ENCODE measurements at regions not wholly inside any gene's neighbourhood (a gene's known extent, or its start where the extent isn't known, plus 50 kb on each side); places are given as distances from the start of the nearest gene placed in this dataset.

GRCh38 chrX:45980726-45981125, 564.5 kb downstream of the ZNF674 start:
- no peak for DNase-seq

DNA sequence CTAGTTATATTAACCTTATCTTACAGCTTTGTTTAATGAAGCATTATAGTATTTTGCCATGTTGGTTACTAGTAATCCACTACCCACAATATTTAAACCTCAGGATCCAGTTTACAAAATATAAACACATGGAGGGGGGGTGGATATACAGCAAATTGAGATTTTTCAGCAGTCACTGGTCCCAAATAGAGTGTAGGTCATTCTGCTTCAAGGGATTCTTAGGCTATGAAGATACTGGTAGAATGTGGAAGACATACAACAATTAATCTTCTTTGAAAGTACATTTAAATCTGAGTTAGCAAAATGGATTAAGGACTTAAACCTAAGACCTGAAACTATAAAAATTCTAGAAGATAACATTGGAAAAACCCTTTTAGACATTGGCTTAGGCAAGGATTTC, 569.6 kb downstream of the ZNF674 start:
- DNase-seq: no peak

DNA sequence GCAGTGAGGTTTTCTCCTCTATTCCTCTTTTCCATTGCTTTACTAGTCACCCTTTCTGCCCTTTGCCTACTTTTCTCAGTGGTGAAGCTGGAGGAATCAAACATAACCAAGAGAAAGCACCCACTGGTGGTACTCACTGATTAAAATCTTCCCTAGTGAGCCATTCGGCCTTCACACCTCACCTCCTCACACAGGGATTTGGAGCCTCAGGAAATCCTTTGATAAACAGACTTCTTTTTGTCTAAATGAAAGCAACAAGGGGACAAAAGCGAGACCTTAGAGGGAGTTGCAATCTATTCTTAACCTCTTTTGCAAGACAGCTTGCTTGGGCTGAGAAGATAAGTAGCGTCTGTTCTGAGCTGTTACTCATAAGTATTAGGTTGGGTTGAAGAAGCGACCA, 572.6 kb downstream of the ZNF674 start:
- no peak for DNase-seq

- DNase-seq: no peak
Observed at GRCh38 chrX:45959567-45959966, 585.7 kb downstream of the ZNF674 start.

DNA sequence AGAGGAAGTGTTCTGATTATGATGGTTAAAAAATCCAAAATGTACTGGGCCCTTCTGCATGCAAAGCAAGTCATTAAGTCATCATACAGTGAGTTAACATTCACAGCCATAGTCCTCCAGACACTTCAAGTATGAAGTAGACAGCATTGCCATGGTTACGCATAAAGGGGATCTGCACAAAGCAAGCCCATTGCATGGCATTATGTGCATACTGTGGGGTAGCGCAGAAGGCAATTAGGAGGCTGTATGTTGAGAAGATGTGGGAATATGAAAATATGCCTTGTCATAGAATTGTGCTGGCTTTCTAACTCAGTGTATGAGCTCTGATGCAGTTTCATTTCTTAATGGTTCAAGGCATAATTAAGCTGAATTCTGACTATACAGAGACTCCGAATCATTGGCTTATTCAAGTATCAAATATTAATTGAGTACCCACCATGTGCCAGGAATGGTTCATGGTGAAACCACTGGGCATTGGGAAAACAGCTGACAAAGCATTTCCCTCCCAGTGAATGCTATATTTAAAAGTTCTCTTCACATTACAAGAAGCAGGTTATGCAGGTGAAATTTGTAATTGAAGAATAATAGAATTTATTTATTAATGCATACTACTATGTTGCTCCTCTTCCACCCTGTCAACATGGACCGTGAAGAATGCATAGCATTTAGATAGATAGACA, 588.9 kb downstream of the ZNF674 start:
- no peak for DNase-seq

DNA sequence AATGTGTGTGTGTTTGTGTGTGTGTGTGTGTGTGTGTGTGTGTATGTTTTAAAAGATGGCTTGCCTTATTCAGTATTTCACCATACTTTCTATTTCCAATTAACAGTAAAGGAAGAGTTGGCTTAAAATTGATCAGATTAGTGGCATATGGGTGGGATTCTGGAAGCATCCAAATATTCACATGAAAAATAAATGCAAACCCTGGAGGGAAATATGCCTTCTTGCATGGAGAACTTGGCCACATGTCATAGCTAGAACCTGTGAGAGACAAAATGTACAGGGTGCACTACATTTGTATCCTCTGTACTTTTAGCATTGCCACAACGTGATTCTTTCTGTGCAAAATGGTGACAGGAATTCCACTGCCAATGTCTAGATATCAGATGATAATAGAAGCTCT, 589.6 kb downstream of the ZNF674 start:
- DNase-seq: no peak

DNA sequence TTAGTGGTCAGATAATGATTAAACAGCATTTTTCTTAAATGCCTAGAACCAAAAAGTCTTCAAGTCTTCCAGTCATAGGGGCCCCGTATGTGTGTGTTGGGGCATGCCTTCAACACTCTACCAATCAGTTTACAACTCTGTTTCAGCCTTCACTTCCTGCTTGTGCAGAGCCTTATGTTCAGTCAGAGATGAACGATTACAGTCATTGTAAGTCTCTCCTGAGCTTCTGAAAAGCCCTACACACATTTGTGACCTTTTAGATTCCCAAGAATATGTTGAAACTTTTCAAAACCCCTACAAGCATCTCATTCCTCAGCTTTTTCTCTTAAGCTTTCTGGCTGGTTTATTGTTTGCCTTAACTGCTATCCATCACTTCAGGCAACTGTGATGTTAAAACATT, 591.2 kb downstream of the ZNF674 start:
- DNase-seq: no peak

DNA sequence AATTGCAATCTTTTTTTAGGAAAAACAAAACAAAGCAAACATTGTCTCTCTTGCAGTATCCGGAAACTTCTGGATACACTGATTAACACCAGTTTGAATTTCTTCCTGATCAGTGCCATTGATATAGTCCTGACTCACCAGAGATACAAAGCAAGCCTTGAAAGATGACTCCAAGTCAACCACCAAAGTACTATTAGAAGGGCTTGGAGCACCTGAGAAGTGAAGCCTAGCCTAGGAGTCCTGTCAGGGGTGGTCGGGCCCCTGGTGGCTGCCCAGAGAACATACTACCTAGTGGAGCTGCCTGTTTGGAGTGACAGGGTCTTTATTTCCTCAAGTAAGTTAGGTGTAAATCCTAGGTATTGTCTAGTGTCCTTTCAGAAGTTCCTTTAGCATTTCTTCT, 593.2 kb downstream of the ZNF674 start:
- DNase-seq: no peak

- no peak for DNase-seq
Observed at GRCh38 chrX:45935408-45935807, 609.8 kb downstream of the ZNF674 start.

GRCh38 chrX:45912316-45912715, 632.9 kb downstream of the ZNF674 start:
- no peak for DNase-seq

GRCh38 chrX:45907786-45908185, 637.4 kb downstream of the ZNF674 start:
- DNase-seq: no peak

DNA sequence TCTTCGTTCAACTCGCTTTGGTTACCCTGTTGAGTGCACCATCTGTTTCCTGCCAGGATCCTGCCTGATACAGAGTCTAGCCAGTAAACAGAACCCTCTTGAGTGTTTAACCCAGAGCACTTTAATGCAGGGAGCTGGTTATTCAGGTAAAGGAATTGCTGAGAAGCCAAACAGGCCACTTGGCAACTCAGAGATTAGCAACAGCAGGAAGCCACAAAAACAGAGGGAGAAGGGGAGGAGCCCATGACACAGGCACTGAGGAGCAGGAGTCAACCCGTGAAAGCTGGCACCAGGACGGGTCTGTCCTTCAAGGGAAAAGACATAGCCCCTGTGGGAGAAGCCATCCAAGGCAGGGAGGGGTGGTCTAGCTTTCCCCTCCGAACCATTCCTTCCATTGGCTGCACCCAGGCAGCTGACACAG, 641.4 kb downstream of the ZNF674 start:
- no peak for DNase-seq

DNA sequence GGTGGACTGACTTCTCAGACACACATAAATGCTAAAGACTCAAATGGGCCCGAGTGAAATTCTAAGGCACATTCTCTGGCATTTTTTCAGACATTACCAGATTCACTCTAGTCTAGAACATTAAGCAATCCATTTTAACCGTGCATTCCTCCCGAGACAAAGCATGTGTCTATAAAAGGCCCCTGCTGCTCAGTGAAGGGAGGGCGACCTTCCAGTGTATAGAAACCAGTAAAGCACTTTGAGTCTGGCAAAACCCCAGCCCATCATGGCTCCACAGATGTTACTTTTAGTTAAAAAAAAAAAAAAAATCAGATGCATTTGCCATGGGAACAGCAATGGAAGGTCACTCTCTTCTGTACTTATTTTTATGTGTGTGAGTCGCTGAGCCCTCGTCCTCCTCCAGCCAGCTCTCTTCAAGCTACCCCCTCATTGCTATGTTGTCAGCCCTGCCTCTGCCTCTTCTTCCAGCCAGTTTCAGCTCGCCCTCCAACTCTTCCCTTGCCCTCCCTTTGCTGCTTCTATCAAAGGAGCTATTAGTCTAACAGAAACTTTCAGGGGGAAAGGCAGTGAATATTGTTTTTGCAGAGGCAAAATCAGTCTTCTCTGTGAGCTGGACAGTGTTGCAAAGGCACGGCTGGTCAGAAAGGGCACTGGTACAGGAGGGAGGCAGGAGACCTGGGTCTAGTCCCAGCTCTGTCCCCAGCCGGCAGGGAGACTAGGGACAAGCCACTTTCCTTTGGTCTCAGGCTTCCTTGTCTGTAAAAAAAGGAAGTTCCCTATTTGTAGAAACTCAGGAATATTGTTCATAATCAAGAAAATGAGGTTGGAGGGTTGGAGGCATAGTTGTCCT, 644.2 kb downstream of the ZNF674 start:
- no peak for DNase-seq

DNA sequence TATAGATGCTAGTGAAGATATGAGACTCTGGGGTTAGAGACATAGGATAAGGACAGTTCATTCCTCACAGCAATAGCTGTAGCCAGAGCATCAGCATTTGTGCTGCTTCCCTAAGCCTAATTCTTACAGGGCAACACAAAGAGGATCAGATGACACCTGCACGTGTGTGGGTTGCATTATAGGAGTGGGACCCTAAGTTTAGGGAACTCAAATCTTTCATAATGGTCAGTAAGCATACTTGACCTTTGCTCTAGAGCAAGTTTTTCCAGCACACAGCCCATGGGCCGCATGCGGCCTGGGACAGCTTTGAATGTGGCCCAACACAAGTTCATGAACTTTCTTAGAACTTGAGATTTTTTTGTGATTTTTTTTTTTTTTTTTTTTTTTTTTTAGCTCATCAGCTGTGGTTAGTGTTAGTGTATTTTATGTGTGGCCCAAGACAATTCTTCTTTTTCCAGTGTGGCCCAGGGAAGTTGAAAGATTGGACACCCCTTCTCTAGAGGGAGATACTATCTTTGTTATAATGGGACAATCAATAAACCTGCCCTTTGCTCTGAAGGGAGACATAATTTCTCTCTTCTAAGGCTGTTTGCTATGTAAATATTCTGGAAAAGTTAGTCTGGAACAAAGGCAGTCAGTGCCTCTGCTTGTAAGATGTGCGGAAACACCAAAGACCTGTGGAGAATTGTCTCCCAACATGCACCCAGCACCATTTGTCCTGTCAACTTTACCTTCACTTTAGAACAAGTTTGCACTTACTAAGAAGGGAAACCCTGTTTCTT, 650.2 kb downstream of the ZNF674 start:
- no peak for DNase-seq

- DNase-seq: no peak
Observed at GRCh38 chrX:45889471-45889870, 655.8 kb downstream of the ZNF674 start.

DNA sequence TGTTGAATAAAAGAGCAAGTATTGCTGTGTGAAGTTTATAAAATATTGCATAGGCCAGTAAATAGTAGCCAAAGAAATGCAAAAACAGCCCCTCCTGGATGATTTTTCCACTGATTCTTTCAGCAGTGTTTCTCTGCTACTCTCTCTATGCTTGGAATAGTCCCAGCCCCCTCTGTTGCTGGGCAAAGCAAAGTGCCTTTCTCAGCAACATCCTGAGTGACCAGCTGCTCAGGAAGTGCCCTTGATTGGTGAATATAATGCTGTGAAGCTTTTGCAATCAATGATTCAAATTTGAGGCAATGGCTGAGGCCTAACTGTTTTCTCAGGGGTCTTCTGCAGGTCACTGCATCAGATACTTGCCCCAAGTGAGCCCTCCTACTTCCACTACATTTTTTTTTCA, 656.7 kb downstream of the ZNF674 start:
- no peak for DNase-seq

DNA sequence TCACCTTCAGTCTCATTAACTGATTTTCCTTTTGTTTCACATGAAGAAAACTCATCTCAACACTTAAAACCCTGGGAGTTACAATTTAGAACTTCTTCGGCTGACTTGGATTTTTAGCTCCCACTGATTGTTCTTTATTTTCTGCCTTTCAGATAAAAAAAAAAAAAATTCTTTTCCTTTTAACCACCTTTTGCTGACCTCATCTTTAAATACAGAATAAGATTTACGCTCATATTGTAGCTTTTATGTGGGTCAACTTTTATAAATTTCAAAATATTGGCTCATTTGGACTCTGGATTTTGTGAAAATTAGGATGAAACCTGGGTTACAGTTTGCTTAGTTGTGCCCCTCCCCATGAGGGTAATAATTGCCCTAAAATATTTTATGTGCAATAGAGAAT, 659.3 kb downstream of the ZNF674 start:
- DNase-seq: no peak

GRCh38 chrX:45879512-45879911, 665.7 kb downstream of the ZNF674 start:
- DNase-seq: no peak

GRCh38 chrX:45876206-45876605, 669.0 kb downstream of the ZNF674 start:
- DNase-seq: no peak

GRCh38 chrX:45873781-45874180, 671.4 kb downstream of the ZNF674 start:
- DNase-seq: no peak

DNA sequence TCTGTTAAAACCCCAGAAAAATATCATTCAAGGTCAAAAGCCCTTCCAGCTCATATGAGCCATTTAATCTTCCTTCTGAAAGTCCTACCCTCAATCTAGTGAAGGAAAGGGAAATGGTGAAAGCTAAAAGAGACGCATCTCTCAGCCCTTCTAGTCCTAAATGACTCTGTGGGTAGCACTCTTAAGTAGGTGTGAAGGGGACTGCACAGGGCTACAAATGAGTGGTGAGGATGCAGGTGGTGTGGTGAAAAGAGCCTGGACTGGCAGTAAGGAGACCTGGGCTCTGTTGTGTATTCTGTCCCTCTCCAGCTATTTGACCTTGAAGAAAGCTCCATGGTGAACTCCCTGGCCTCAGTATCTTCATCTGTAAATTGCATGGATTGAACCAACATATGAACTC, 671.8 kb upstream of the DIPK2B start:
- DNase-seq: no peak

DNA sequence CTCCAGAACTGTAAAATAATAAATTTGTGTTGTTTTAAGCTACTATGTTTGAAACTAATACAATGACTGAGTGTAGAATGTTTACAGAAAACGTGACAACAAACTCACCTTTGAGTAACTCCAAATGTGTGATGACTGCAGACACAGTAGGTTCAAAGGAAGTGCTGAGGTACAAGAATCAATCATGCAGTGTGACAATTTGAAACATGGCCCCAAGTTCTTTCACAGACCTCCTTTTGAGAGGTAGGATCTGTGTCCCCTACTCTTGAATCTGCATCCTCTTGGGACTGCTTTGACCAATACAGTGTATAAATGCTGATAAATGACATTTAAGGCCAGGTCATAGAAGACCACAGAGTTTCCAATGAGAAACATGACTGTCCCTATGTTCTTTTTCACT, 667.7 kb upstream of the DIPK2B start:
- no peak for DNase-seq

GRCh38 chrX:45862801-45863200, 662.1 kb upstream of the DIPK2B start:
- DNase-seq: no peak

DNA sequence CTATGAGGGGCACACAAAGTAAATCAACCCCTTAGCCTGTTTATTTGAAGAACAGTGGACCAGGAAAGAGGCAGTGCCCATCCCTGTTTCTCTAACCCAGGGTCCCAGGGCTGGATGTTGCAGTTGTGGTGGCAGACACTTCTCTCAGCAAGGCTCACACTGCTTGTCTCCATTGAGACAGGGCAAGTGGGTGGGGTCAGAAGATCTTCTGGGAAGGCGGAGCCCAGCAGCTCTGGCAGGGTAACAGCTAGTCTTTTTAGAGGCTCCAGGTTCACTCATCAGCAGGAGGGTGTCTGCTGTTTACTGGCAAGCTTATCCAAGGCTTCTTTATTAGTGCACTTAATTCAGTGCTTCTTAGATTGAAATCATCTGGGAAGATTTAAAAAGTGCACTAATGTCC, 659.8 kb upstream of the DIPK2B start:
- no peak for DNase-seq
